Endodermal cell (in vitro differentiated cells): ENCODE measurements at regions not wholly inside any gene's neighbourhood (a gene's known extent, or its start where the extent isn't known, plus 50 kb on each side); places are given as distances from the start of the nearest gene placed in this dataset.

Experiments
- DNase-seq: peaks from one replicate; pipeline ENCODE4 v3.0.0-alpha.2; 2017
- H3K27ac ChIP-seq: 2 replicates; pipeline ENCODE4 v1.5.1; 2013; ENCODE audit warnings: mild to moderate bottlenecking, low read depth, low read length, moderate library complexity
- H3K27me3 ChIP-seq: 2 replicates; pipeline ENCODE4 v1.6.1; 2013; ENCODE audit warnings: mild to moderate bottlenecking, low read length, moderate library complexity; ENCODE audit not compliant: insufficient read depth, control insufficient read depth, poor library complexity, severe bottlenecking
- H3K36me3 ChIP-seq: 2 replicates; pipeline ENCODE4 v1.7.0; 2013; ENCODE audit warnings: mild to moderate bottlenecking, low read length, moderate library complexity; ENCODE audit not compliant: control insufficient read depth, insufficient read depth
- H3K4me1 ChIP-seq: one replicate; pipeline ENCODE4 v1.7.0; 2013; ENCODE audit warnings: low read length; ENCODE audit not compliant: control insufficient read depth, insufficient read depth
- H3K4me3 ChIP-seq: 2 replicates; pipeline ENCODE4 v1.5.1; 2013; ENCODE audit warnings: mild to moderate bottlenecking, low read length, moderate library complexity
- H3K9ac ChIP-seq: 2 replicates; pipeline ENCODE4 v1.6.1; 2013; ENCODE audit warnings: mild to moderate bottlenecking, low read length, moderate library complexity; ENCODE audit not compliant: poor library complexity, severe bottlenecking; ENCODE audit errors: extremely low read depth
- H3K9me3 ChIP-seq: 2 replicates; pipeline ENCODE4 v1.6.1; 2013; ENCODE audit warnings: mild to moderate bottlenecking, low read length, moderate library complexity; ENCODE audit not compliant: control insufficient read depth
- H3K27ac Mint-ChIP-seq: 2 replicates; pipeline ENCODE4 v1.8.0; 2020; ENCODE audit warnings: mixed read lengths
- H3K27me3 Mint-ChIP-seq: 2 replicates; pipeline ENCODE4 v1.8.0; 2021; ENCODE audit warnings: mild to moderate bottlenecking, mixed read lengths; ENCODE audit not compliant: insufficient read depth
- H3K36me3 Mint-ChIP-seq: 2 replicates; pipeline ENCODE4 v1.8.0; 2020; ENCODE audit warnings: low read depth, mixed read lengths
- H3K4me1 Mint-ChIP-seq: 2 replicates; pipeline ENCODE4 v1.8.0; 2020; ENCODE audit warnings: mixed read lengths
- H3K4me3 Mint-ChIP-seq: 2 replicates; pipeline ENCODE4 v1.8.0; 2020; ENCODE audit warnings: mild to moderate bottlenecking, moderate library complexity, mixed read lengths
- H3K9me3 Mint-ChIP-seq: 2 replicates; pipeline ENCODE4 v1.8.0; 2020; ENCODE audit warnings: mild to moderate bottlenecking, mixed read lengths
- CTCF ChIP-seq: fragments of 200-600 bp; sonication (generic); conservative IDR thresholded peaks from 2 replicates; pipeline ENCODE4 v1.5.0; 2021; ENCODE audit warnings: antibody characterized with exemption, mild to moderate bottlenecking
- WGBS, 2 experiments: methylation state at CpG; one replicate each; pipeline versions ENCODE4 v1.1.5 to v1.1.7; 2013; ENCODE audit warnings: missing lambda C conversion rate in 2 of 2, mixed read lengths in 1 of 2; ENCODE audit not compliant: insufficient coverage in 1 of 2, insufficient read length in 1 of 2; 5-methylcytosine and 5-hydroxymethylcytosine counted together

GRCh38 chr13:87942205-87942604 is 271.0 kb downstream of the SLITRK5 start:
- H3K4me3 ChIP-seq, result no peak overlapping the region
- no peak for TF ChIP-seq CTCF
- no peak overlapping the region for H3K4me3 Mint-ChIP-seq
- H3K27me3 ChIP-seq, result no peaks in the 10 kb centered on the region
- H3K9me3 Mint-ChIP-seq, result peaks cover 5% of the 10 kb centered on the region
- WGBS, 2 experiments, result 86 to 100% methylated on average over 1 of the region's 1 CpG
- no peak overlapping the region for H3K27ac Mint-ChIP-seq
- no peak for DNase-seq
- no peaks in the 10 kb centered on the region for H3K4me1 Mint-ChIP-seq
- no peak overlapping the region for H3K27ac ChIP-seq
- H3K9ac ChIP-seq, result no peak overlapping the region
- H3K27me3 Mint-ChIP-seq, result no peaks in the 10 kb centered on the region
- H3K9me3 ChIP-seq, result no peaks in the 10 kb centered on the region
- no peaks in the 10 kb centered on the region for H3K36me3 ChIP-seq
- H3K4me1 ChIP-seq, result no peaks in the 10 kb centered on the region
- no peaks in the 10 kb centered on the region for H3K36me3 Mint-ChIP-seq

- no peak for DNase-seq
- Mint-ChIP-seq H3K9me3 (peaks cover 5% of the 10 kb centered on the region), H3K4me1 (no peaks in the 10 kb centered on the region), H3K36me3 (no peaks in the 10 kb centered on the region), H3K27me3 (no peaks in the 10 kb centered on the region), H3K27ac (no peak overlapping the region), H3K4me3 (no peak overlapping the region)
- H3K27me3 ChIP-seq, result no peaks in the 10 kb centered on the region
- no peaks in the 10 kb centered on the region for H3K9me3 ChIP-seq
- no peak overlapping the region for H3K9ac ChIP-seq
- TF ChIP-seq CTCF, result no peak
- H3K4me1 ChIP-seq, result no peaks in the 10 kb centered on the region
- H3K4me3 ChIP-seq, result no peak overlapping the region
- H3K27ac ChIP-seq, result no peak overlapping the region
- H3K36me3 ChIP-seq, result no peaks in the 10 kb centered on the region
- WGBS, 2 experiments, result 100% methylated on average over 1 of the region's 1 CpG; no CpG with 5 or more reads in 1 of the 2 experiments
Observed at GRCh38 chr13:87944038-87944437, 272.9 kb downstream of the SLITRK5 start.

GRCh38 chr13:87952377-87952776 is 281.2 kb downstream of the SLITRK5 start:
- no peaks in the 10 kb centered on the region for H3K27me3 Mint-ChIP-seq
- no peak overlapping the region for H3K4me3 ChIP-seq
- H3K9me3 Mint-ChIP-seq, result no peaks in the 10 kb centered on the region
- no peaks in the 10 kb centered on the region for H3K36me3 ChIP-seq
- no peak for TF ChIP-seq CTCF
- no peak overlapping the region for H3K27ac ChIP-seq
- H3K4me1 Mint-ChIP-seq, result no peaks in the 10 kb centered on the region
- 80 to 86% methylated on average over 1 of the region's 2 CpGs for WGBS, 2 experiments
- H3K4me3 Mint-ChIP-seq, result no peak overlapping the region
- DNase-seq, result no peak
- no peaks in the 10 kb centered on the region for H3K27me3 ChIP-seq
- no peak overlapping the region for H3K9ac ChIP-seq
- H3K4me1 ChIP-seq, result no peaks in the 10 kb centered on the region
- no peak overlapping the region for H3K27ac Mint-ChIP-seq
- H3K36me3 Mint-ChIP-seq, result no peaks in the 10 kb centered on the region
- no peaks in the 10 kb centered on the region for H3K9me3 ChIP-seq
